Thyroid gland (tissue), 4 donors: ENCODE measurements at regions not wholly inside any gene's neighbourhood (a gene's known extent, or its start where the extent isn't known, plus 50 kb on each side); places are given as distances from the start of the nearest gene placed in this dataset.

ENCODE experiments used
- DNase-seq, 2 donors: peaks; one replicate each; pipeline ENCODE4 v3.0.0-alpha.2; 2019
- H3K27ac ChIP-seq, 3 donors: fragments of 200-600 bp; sonication (generic); 1 replicate in 2 of 3; 2 replicates in 1 of 3; pipeline ENCODE4 v1.5.1; 2016 to 2019; ENCODE audit warnings: mild to moderate bottlenecking in 1 of 3, moderate library complexity in 1 of 3
- H3K27me3 ChIP-seq: fragments of 200-600 bp; sonication (generic); one replicate; pipeline ENCODE4 v1.5.1; 2019
- H3K36me3 ChIP-seq, 2 donors: fragments of 200-600 bp; sonication (generic); one replicate each; pipeline ENCODE4 v1.5.1; 2016 to 2019
- H3K4me1 ChIP-seq, 2 donors: fragments of 200-600 bp; sonication (generic); one replicate each; pipeline ENCODE4 v1.5.1; 2017 to 2019
- H3K4me3 ChIP-seq, 3 donors: fragments of 200-600 bp; sonication (generic); replicated peaks in 1 of 3; 1 replicate in 2 of 3; 2 replicates in 1 of 3; pipeline ENCODE4 v1.5.1; 2016; ENCODE audit warnings: mild to moderate bottlenecking in 1 of 3
- H3K9me3 ChIP-seq: fragments of 200-600 bp; sonication (generic); one replicate; pipeline ENCODE4 v1.5.1; 2017
- POLR2A ChIP-seq, 2 donors: fragments of 450-650 bp; IDR thresholded peaks; one replicate each; pipeline ENCODE4 v1.6.1; 2017; ENCODE audit warnings: antibody characterized with exemption in 2 of 2, mild to moderate bottlenecking in 2 of 2, moderate library complexity in 1 of 2
- WGBS, 2 donors: methylation state at CpG; one replicate each; pipeline ENCODE4 v1.1.5; 2017; 5-methylcytosine and 5-hydroxymethylcytosine counted together
- intact Hi-C: fragments of 100-400 bp; cut with DNase I; formaldehyde crosslinking; loops from one replicate; pipeline ENCODE4 v1.15.1; 2023
- TF ChIP-seq, protein P1 (sequence below), 6 experiments: fragments of 200-600 bp in 3 of 6; fragments of 450-650 bp in 3 of 6; sonication (generic) in 3 of 6; IDR thresholded peaks; one replicate each; pipeline ENCODE4 v1.5.1; 2016 to 2019; ENCODE audit warnings: antibody characterized with exemption in 6 of 6, mild to moderate bottlenecking in 2 of 6, inconsistent platforms in 1 of 6, moderate library complexity in 1 of 6

GRCh38 chr6:170190046-170190445 lies 100.8 kb downstream of the DLL1 start:
- TF ChIP-seq, protein P1, sequence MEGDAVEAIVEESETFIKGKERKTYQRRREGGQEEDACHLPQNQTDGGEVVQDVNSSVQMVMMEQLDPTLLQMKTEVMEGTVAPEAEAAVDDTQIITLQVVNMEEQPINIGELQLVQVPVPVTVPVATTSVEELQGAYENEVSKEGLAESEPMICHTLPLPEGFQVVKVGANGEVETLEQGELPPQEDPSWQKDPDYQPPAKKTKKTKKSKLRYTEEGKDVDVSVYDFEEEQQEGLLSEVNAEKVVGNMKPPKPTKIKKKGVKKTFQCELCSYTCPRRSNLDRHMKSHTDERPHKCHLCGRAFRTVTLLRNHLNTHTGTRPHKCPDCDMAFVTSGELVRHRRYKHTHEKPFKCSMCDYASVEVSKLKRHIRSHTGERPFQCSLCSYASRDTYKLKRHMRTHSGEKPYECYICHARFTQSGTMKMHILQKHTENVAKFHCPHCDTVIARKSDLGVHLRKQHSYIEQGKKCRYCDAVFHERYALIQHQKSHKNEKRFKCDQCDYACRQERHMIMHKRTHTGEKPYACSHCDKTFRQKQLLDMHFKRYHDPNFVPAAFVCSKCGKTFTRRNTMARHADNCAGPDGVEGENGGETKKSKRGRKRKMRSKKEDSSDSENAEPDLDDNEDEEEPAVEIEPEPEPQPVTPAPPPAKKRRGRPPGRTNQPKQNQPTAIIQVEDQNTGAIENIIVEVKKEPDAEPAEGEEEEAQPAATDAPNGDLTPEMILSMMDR (IDR thresholded peaks at IDR 0.05): no peak
- TF ChIP-seq POLR2A (IDR thresholded peaks at IDR 0.05): no peak
- Histone ChIP-seq H3K36me3 (no peaks in the 10 kb centered on the region), H3K4me3 (no peak overlapping the region), H3K27me3 (no peaks in the 10 kb centered on the region), H3K27ac (no peak overlapping the region), H3K9me3 (no peaks in the 10 kb centered on the region), H3K4me1 (no peaks in the 10 kb centered on the region)
- intact Hi-C loops: no loop called here
- 81 to 93% methylated on average over 5 of the region's 5 CpGs for WGBS, 2 donors
- no peak for DNase-seq

DNA sequence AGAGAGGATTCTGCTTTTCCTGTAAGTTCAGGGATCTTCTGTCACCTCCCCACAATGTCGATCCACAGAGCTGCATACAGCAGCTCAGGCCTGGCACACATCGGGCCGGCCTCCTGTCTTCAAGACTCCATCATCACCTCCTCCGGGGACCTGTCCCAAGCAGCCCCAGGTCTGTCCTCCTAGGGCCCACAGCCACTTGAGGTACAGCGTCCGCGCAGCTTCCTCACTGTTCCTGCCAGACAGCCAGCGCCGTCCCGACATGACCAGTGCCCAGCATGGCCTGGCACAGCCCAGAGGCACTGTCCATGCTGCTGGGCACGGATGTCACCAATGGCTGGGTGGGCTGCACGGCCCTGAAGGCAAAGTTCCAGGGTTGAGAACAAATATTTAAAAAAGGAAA lies 101.6 kb downstream of the DLL1 start:
- TF ChIP-seq, protein P1 (IDR thresholded peaks at IDR 0.05): no peak
- TF ChIP-seq POLR2A (IDR thresholded peaks at IDR 0.05): no peak
- 80 to 85% methylated on average over 12 of the region's 12 CpGs for WGBS, 2 donors
- intact Hi-C loops: no loop called here
- Histone ChIP-seq H3K27ac (no peak overlapping the region), H3K4me3 (no peak overlapping the region), H3K27me3 (no peaks in the 10 kb centered on the region), H3K9me3 (no peaks in the 10 kb centered on the region), H3K4me1 (no peaks in the 10 kb centered on the region), H3K36me3 (no peaks in the 10 kb centered on the region)
- DNase-seq: no peak

- H3K27me3 ChIP-seq: no peaks in the 10 kb centered on the region
- no peaks in the 10 kb centered on the region for H3K9me3 ChIP-seq
- no peaks in the 10 kb centered on the region for H3K4me1 ChIP-seq
- intact Hi-C loops: no loop called here
- no peak for DNase-seq
- no peak overlapping the region for H3K4me3 ChIP-seq
- no peak overlapping the region for H3K27ac ChIP-seq
- no peak for TF ChIP-seq POLR2A (IDR thresholded peaks at IDR 0.05)
- TF ChIP-seq, protein P1 (IDR thresholded peaks at IDR 0.05): no peak
- no peaks in the 10 kb centered on the region for H3K36me3 ChIP-seq
- WGBS, 2 donors: 63 to 95% methylated on average over 4 to 6 of the region's 6 CpGs
Observed at GRCh38 chr6:170188571-170189001, 102.3 kb downstream of the DLL1 start.

GRCh38 chr6:170187669-170188566 lies 103.0 kb downstream of the DLL1 start:
- Histone ChIP-seq H3K27ac (no peak overlapping the region), H3K4me1 (no peaks in the 10 kb centered on the region), H3K36me3 (no peaks in the 10 kb centered on the region), H3K4me3 (no peak overlapping the region), H3K27me3 (no peaks in the 10 kb centered on the region), H3K9me3 (no peaks in the 10 kb centered on the region)
- DNase-seq: no peak
- intact Hi-C loops: no loop called here
- TF ChIP-seq, protein P1 (IDR thresholded peaks at IDR 0.05): no peak
- TF ChIP-seq POLR2A (IDR thresholded peaks at IDR 0.05): no peak
- WGBS, 2 donors: 84 to 87% methylated on average over 26 to 28 of the region's 28 CpGs

GRCh38 chr6:170186941-170187668 lies 103.8 kb downstream of the DLL1 start:
- intact Hi-C loops: no loop called here
- WGBS, 2 donors: 79 to 82% methylated on average over 10 to 15 of the region's 18 CpGs
- Histone ChIP-seq H3K4me3 (no peak overlapping the region), H3K27me3 (no peaks in the 10 kb centered on the region), H3K36me3 (no peaks in the 10 kb centered on the region), H3K27ac (no peak overlapping the region), H3K4me1 (no peaks in the 10 kb centered on the region), H3K9me3 (no peaks in the 10 kb centered on the region)
- TF ChIP-seq POLR2A (IDR thresholded peaks at IDR 0.05): no peak
- TF ChIP-seq, protein P1 (IDR thresholded peaks at IDR 0.05): no peak
- no peak for DNase-seq
